Kidney epithelial cell (primary cell): ENCODE measurements at regions not wholly inside any gene's neighbourhood (a gene's known extent, or its start where the extent isn't known, plus 50 kb on each side); places are given as distances from the start of the nearest gene placed in this dataset.

ENCODE experiments used
- DNase-seq: peaks from one replicate; pipeline ENCODE4 v3.0.0-alpha.2; 2010; ENCODE audit warnings: low read depth
- H3K27me3 ChIP-seq: 2 replicates; pipeline ENCODE4 v1.6.0; 2011; ENCODE audit warnings: low read length; ENCODE audit not compliant: control insufficient read depth, insufficient read depth
- H3K36me3 ChIP-seq: 2 replicates; pipeline ENCODE4 v1.5.1; 2011; ENCODE audit warnings: low read length; ENCODE audit not compliant: control insufficient read depth, insufficient read depth
- H3K4me3 ChIP-seq: 2 replicates; pipeline ENCODE4 v1.5.1; 2011; ENCODE audit warnings: low read depth, mild to moderate bottlenecking, control low read depth, low read length
- TF ChIP-seq, protein P1 (sequence below): IDR thresholded peaks from 2 replicates; pipeline ENCODE4 v1.5.1; 2011; ENCODE audit warnings: mild to moderate bottlenecking, moderate library complexity, low read length, control low read depth, inconsistent platforms; ENCODE audit not compliant: insufficient read depth, poor library complexity, severe bottlenecking

DNA sequence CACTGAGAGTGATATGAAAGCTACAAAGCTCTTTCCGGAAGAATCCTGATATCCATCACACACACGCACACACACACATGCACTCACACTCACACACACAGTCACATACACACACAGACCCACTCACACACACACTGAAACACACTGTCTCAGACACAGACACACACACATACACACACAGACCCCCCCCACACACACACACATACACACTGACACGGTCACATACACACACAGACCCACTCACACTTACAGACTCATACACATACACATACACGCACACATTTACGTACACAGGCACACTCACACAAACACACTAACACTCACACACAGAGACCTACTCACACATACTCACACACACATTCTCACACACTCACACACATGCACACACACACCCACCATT is 58.6 kb downstream of the LIG4 start:
- TF ChIP-seq, protein P1, sequence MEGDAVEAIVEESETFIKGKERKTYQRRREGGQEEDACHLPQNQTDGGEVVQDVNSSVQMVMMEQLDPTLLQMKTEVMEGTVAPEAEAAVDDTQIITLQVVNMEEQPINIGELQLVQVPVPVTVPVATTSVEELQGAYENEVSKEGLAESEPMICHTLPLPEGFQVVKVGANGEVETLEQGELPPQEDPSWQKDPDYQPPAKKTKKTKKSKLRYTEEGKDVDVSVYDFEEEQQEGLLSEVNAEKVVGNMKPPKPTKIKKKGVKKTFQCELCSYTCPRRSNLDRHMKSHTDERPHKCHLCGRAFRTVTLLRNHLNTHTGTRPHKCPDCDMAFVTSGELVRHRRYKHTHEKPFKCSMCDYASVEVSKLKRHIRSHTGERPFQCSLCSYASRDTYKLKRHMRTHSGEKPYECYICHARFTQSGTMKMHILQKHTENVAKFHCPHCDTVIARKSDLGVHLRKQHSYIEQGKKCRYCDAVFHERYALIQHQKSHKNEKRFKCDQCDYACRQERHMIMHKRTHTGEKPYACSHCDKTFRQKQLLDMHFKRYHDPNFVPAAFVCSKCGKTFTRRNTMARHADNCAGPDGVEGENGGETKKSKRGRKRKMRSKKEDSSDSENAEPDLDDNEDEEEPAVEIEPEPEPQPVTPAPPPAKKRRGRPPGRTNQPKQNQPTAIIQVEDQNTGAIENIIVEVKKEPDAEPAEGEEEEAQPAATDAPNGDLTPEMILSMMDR, result no peak
- DNase-seq, result no peak
- Histone ChIP-seq H3K36me3 (no peaks in the 10 kb centered on the region), H3K27me3 (no peaks in the 10 kb centered on the region), H3K4me3 (no peak overlapping the region)

DNA sequence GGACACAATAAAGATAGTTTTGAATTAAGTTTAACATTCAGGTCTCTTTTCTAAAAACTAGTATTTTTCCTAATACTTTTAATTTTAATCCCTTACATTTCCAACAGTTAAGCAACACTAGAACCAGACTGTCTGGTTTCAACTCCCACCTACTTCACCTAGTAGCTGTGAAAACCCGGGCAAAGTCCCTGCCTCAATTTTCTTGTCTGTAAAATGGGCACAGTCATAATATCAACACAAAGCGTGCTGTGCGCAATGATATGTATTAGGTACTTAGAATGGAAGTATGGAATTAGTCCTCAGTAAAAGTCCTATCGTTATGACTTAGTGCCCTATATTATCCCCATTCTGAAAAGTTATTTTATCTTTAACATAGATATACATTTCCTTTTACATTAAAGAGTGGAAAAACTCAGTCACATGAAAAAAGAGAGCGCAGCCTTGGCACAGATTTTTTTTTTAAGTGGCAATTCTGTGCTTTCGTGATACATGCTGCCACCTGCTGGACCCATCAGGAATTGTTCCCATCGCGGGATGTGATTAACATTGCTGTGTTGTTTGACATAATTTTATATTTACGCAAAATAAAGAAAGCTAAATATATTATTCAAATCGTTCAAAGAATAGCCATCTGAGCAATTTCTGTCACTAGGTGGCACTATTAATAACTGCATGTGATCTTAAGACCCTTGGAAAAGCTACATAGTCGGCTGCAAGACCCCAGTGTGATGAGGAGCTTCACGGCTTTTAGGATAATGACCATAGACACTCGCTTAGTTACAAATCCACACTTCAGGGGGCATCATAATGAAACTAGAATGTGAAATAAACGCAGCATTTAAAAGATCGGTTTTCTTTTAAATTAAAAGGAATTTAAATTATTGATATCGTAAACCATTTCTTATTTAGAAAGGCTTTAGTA is 59.9 kb downstream of the LIG4 start:
- Histone ChIP-seq H3K4me3 (no peak overlapping the region), H3K27me3 (no peaks in the 10 kb centered on the region), H3K36me3 (no peaks in the 10 kb centered on the region)
- TF ChIP-seq, protein P1, result peak; percentile 77
- no peak for DNase-seq

DNA sequence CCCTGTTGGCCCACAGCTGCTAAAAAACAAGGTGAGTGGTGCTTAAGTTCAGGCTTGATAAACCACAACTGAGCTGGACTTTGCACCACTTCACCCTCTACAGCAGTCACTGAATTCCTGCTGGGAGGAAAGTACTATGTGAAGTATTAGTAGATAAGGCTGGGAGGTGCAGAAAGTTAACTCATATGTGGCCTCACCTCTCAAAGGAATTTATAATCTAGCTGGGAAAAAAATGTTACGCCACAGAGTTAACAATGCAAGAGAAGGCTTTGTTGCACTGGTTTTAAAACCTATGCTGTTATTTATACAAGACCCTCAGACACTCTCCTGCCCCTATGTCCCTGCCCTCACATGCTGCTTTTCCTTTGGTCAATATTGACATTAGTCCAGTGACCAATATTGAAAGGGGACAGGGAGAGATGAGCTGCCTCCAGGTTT is 60.9 kb downstream of the LIG4 start:
- no peak overlapping the region for H3K4me3 ChIP-seq
- TF ChIP-seq, protein P1, result no peak
- H3K27me3 ChIP-seq, result no peaks in the 10 kb centered on the region
- no peak for DNase-seq
- no peaks in the 10 kb centered on the region for H3K36me3 ChIP-seq

GRCh38 chr13:108146642-108147041 is 68.7 kb downstream of the LIG4 start:
- H3K36me3 ChIP-seq, result no peaks in the 10 kb centered on the region
- H3K27me3 ChIP-seq, result no peaks in the 10 kb centered on the region
- H3K4me3 ChIP-seq, result no peak overlapping the region
- no peak for DNase-seq
- TF ChIP-seq, protein P1, result no peak

GRCh38 chr13:108142702-108143436 is 72.5 kb downstream of the LIG4 start:
- Histone ChIP-seq H3K27me3 (no peaks in the 10 kb centered on the region), H3K4me3 (no peak overlapping the region), H3K36me3 (no peaks in the 10 kb centered on the region)
- no peak for DNase-seq
- TF ChIP-seq, protein P1, result no peak
